ENCODE measurements at regions not wholly inside any gene's neighbourhood (a gene's known extent, or its start where the extent isn't known, plus 50 kb on each side); places are given as distances from the start of the nearest gene placed in this dataset.

DNA sequence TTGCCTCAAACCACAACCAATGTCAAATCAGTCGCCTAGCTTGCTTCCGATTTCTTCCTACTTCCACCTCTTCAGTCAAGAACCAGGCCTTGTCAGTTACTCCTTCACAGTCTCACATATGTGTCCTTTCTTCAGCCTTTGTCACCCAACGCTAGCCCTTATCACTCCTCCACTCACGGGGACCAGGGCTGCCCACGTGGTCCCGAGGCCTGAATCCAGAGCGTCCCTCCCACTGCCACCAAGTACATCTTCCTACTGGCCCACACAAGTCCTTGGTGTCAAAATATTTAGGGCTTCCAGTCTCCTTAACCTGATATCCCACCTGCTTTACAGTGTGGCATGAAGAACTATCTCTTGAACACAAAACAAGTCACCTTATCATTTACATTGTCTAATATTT, 119.1 kb upstream of the SPRED2 start:
- no peak for DNase-seq (ENCODE audit: low read depth in 4 of 6, low spot score in 6 of 6)
- no peaks in the 10 kb centered on the region for H3K27me3 ChIP-seq (ENCODE audit: control insufficient read depth, insufficient read depth, low read length)
- no peak overlapping the region for H3K27ac ChIP-seq (ENCODE audit: low read depth, low read length)
- H3K36me3 ChIP-seq (ENCODE audit: control insufficient read depth, insufficient read depth, low read length) = no peaks in the 10 kb centered on the region
- no peaks in the 10 kb centered on the region for H3K4me1 ChIP-seq (ENCODE audit: control insufficient read depth, insufficient read depth, low read length)
- no peak overlapping the region for H3K4me3 ChIP-seq (ENCODE audit: low read depth, low read length)
- 97% methylated on average over 7 of the region's 7 CpGs for WGBS (ENCODE audit: insufficient coverage)
- no peaks in the 10 kb centered on the region for H3K9me3 ChIP-seq (ENCODE audit: control insufficient read depth, insufficient read depth, low read length)

DNA sequence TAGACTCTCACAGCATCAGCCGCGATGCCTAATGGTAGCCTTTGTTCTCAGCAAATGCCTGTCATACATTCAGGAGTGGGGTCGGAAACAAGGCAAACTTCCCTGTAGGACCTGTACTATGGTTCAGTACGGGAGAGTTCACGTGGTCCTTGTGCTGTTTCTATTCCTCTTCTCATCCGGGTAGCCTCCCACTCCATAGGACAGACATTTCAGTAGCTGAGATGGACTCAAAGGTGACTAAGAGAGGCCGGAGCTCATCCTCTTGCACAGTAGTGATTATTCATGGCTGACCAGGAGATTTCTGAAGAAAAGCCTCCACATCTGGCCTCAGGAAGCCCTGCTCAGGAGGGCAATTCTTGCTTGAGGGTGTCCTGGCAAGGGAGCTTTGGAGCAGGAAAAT, 117.8 kb upstream of the SPRED2 start:
- no peaks in the 10 kb centered on the region for H3K4me1 ChIP-seq (ENCODE audit: control insufficient read depth, insufficient read depth, low read length)
- H3K36me3 ChIP-seq (ENCODE audit: control insufficient read depth, insufficient read depth, low read length) = no peaks in the 10 kb centered on the region
- no peaks in the 10 kb centered on the region for H3K9me3 ChIP-seq (ENCODE audit: control insufficient read depth, insufficient read depth, low read length)
- H3K27ac ChIP-seq (ENCODE audit: low read depth, low read length) = no peak overlapping the region
- H3K4me3 ChIP-seq (ENCODE audit: low read depth, low read length) = no peak overlapping the region
- no peak for DNase-seq (ENCODE audit: low read depth in 4 of 6, low spot score in 6 of 6)
- no peaks in the 10 kb centered on the region for H3K27me3 ChIP-seq (ENCODE audit: control insufficient read depth, insufficient read depth, low read length)
- 81% methylated on average over 6 of the region's 7 CpGs for WGBS (ENCODE audit: insufficient coverage)

DNA sequence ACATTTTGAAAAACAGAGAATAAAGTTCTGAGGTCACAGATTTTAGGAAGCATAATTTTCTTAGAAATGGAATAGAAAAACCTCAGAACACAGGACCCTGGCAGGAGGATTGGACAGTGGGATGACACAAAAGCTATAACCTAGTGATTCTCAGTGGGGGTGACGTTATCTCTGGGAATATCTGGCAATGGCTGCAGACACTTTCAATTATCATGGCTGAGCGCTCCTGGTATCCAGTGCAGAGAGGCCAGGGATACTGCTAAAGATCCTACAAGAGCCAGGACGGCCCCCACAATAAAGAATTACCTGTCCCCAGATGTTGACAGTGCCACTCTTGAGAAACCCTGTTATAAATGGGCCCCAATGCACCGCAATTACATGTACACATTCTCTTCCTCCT, 117.2 kb upstream of the SPRED2 start:
- no peaks in the 10 kb centered on the region for H3K27me3 ChIP-seq (ENCODE audit: control insufficient read depth, insufficient read depth, low read length)
- no peak overlapping the region for H3K27ac ChIP-seq (ENCODE audit: low read depth, low read length)
- DNase-seq (ENCODE audit: low read depth in 4 of 6, low spot score in 6 of 6) = no peak
- 84% methylated on average over 3 of the region's 4 CpGs for WGBS (ENCODE audit: insufficient coverage)
- no peaks in the 10 kb centered on the region for H3K4me1 ChIP-seq (ENCODE audit: control insufficient read depth, insufficient read depth, low read length)
- no peaks in the 10 kb centered on the region for H3K36me3 ChIP-seq (ENCODE audit: control insufficient read depth, insufficient read depth, low read length)
- H3K4me3 ChIP-seq (ENCODE audit: low read depth, low read length) = no peak overlapping the region
- no peaks in the 10 kb centered on the region for H3K9me3 ChIP-seq (ENCODE audit: control insufficient read depth, insufficient read depth, low read length)

DNA sequence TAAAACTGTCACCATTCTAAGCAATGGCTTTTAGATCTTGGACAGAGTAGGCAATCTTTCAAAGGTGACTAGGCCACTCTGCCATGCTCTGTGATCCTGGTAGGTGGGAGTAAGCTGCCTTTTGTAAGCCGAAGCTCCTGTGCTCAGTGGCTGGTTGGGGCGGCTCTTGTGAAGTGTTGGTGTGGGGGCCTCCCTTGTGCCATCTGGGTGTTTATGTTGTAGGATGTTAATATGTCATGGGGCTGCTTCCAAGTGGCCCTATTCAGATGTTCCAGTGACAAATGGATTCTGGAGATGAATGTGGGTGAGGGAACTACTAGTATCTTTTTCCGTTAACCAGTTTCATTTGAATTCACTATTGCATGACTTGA, 116.8 kb upstream of the SPRED2 start:
- no peaks in the 10 kb centered on the region for H3K4me1 ChIP-seq (ENCODE audit: control insufficient read depth, insufficient read depth, low read length)
- DNase-seq (ENCODE audit: low read depth in 4 of 6, low spot score in 6 of 6) = no peak
- H3K27me3 ChIP-seq (ENCODE audit: control insufficient read depth, insufficient read depth, low read length) = no peaks in the 10 kb centered on the region
- H3K9me3 ChIP-seq (ENCODE audit: control insufficient read depth, insufficient read depth, low read length) = no peaks in the 10 kb centered on the region
- no peaks in the 10 kb centered on the region for H3K36me3 ChIP-seq (ENCODE audit: control insufficient read depth, insufficient read depth, low read length)
- WGBS (ENCODE audit: insufficient coverage) = 85% methylated on average over 2 of the region's 3 CpGs
- no peak overlapping the region for H3K4me3 ChIP-seq (ENCODE audit: low read depth, low read length)
- H3K27ac ChIP-seq (ENCODE audit: low read depth, low read length) = no peak overlapping the region

DNA sequence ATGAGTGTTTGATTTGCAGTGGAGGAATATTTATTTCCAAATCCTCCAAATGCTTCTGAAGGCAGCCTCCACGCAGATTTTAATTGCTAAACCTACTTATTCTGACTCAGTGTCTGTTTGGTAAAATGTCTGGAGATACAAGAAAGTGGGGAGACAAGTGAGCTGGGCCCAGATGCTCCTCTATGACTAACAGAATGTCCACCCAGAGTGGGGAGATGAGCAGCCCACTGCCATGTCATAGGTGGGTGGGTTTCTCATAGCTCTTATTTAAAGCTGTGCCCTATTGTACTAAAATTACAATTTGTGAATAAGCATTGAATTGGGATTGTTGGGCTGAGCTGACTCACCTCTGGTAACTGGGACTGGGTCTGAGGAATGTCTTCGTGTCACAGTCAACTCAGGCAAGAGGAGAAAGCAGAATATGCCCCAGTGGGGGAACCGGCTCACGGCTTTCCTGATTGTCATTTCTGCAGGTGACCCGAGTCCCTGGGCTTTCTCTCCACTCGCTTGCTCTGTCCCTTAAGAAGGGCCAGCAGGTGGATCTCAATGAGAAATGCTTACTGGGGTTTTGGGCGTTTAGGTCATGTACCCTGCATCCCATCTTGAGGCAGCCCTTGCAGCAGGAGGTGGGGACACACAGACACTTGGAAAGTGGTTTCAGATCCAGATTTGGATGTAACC, 116.3 kb upstream of the SPRED2 start:
- H3K27me3 ChIP-seq (ENCODE audit: control insufficient read depth, insufficient read depth, low read length) = no peaks in the 10 kb centered on the region
- H3K4me3 ChIP-seq (ENCODE audit: low read depth, low read length) = no peak overlapping the region
- no peaks in the 10 kb centered on the region for H3K9me3 ChIP-seq (ENCODE audit: control insufficient read depth, insufficient read depth, low read length)
- no peak for DNase-seq (ENCODE audit: low read depth in 4 of 6, low spot score in 6 of 6)
- no peaks in the 10 kb centered on the region for H3K36me3 ChIP-seq (ENCODE audit: control insufficient read depth, insufficient read depth, low read length)
- 93% methylated on average over 6 of the region's 7 CpGs for WGBS (ENCODE audit: insufficient coverage)
- no peak overlapping the region for H3K27ac ChIP-seq (ENCODE audit: low read depth, low read length)
- H3K4me1 ChIP-seq (ENCODE audit: control insufficient read depth, insufficient read depth, low read length) = no peaks in the 10 kb centered on the region

DNA sequence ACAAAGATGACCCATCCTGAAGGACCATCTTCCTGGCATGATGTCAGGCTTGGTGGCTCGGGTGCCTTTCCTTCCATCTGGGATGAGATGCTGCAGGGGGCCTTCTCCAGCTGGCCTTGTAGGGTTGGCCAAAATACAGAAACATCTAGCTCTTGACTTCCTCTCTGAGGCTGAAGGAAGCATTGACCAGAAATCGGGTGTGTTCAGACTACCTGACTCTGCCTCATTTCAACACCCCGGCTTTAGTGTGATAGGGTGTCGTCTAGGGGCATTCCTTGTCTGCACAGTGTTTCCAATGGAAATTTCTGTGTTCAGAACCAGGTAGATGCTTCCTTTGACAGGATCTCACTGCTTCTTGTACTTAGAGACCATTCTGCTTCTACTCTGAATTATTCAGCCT, 115.7 kb upstream of the SPRED2 start:
- H3K27ac ChIP-seq (ENCODE audit: low read depth, low read length) = no peak overlapping the region
- 93% methylated on average over 4 of the region's 4 CpGs for WGBS (ENCODE audit: insufficient coverage)
- no peak for DNase-seq (ENCODE audit: low read depth in 4 of 6, low spot score in 6 of 6)

DNA sequence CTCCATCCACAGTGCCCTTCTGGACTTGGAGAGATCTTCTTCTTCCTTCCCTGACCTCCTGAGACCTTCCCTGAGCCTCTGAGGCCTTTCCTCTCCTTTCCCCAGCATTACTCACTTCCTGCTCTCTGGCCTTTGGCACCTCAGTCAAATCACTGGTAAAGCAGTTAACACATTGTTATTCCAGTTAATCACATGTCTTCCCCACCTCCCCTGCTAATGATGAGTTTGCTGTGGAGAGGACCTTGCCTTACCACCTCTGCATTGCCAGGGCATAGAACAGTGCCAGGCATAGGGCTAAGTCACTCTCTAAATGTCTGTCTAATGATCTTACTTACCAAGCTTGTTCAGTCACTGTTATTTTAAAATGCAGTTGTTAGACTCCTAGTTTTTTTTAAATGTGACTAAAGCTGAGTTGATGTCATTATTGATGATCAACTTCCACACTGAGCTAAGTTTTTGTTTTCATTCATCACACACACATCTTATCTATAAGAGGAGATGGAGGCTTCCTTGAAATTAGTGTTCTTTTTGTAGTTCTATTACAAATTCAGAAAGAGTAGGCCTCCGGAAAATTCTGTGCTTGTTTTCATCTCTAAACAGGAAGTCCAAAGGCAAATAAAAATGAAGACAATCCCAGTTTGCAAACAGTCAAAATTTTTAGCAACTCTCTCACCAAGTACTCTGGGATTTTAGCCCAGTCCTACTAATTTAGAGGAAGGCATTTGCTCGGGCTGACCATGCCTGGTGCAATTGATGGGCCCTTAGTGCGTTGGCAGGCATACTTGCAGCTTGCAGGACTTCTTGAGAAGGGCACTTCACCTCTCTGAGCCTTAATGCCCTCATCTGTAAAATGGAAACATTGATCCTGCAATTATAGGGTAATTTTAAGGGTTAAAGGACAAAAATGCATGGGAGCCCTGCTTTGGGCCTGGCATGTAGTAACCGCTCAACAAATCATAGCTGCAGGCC, 113.7 kb upstream of the SPRED2 start:
- 89% methylated on average over 3 of the region's 4 CpGs for WGBS (ENCODE audit: insufficient coverage)
- Histone ChIP-seq H3K9me3 (ENCODE audit: control insufficient read depth, insufficient read depth, low read length) (no peaks in the 10 kb centered on the region), H3K27me3 (ENCODE audit: control insufficient read depth, insufficient read depth, low read length) (no peaks in the 10 kb centered on the region), H3K27ac (ENCODE audit: low read depth, low read length) (no peak overlapping the region), H3K4me3 (ENCODE audit: low read depth, low read length) (no peak overlapping the region), H3K36me3 (ENCODE audit: control insufficient read depth, insufficient read depth, low read length) (no peaks in the 10 kb centered on the region), H3K4me1 (ENCODE audit: control insufficient read depth, insufficient read depth, low read length) (no peaks in the 10 kb centered on the region)
- DNase-seq (ENCODE audit: low read depth in 4 of 6, low spot score in 6 of 6) = no peak

More for the DNA sequence above, 115.7 kb upstream of the SPRED2 start:
- Histone ChIP-seq H3K4me3 (ENCODE audit: low read depth, low read length) (no peak overlapping the region), H3K4me1 (ENCODE audit: control insufficient read depth, insufficient read depth, low read length) (no peaks in the 10 kb centered on the region), H3K27me3 (ENCODE audit: control insufficient read depth, insufficient read depth, low read length) (no peaks in the 10 kb centered on the region), H3K9me3 (ENCODE audit: control insufficient read depth, insufficient read depth, low read length) (no peaks in the 10 kb centered on the region), H3K36me3 (ENCODE audit: control insufficient read depth, insufficient read depth, low read length) (no peaks in the 10 kb centered on the region)

DNA sequence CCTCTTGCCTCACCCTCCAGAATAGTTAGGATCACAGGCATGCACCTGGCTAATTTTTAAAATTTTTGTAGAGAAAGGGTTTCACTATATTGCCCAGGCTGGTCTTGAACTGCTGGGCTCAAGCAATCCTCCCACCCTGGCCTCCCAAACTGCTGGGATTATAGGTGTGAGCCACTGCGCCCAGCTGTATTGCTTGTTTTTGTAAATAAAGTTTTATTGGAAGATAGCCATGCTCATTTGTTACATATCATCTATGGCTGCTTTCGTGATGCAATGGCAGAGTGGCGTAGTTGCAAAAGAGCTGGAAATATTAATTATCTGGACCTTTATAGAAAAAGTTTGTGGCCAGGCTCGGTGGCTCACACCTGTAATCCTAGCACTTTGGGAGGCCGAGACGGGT, 109.4 kb upstream of the SPRED2 start:
- no peak for DNase-seq (ENCODE audit: low read depth in 4 of 6, low spot score in 6 of 6)
- no peak overlapping the region for H3K27ac ChIP-seq (ENCODE audit: low read depth, low read length)
- 95% methylated on average over 5 of the region's 6 CpGs for WGBS (ENCODE audit: insufficient coverage)

DNA sequence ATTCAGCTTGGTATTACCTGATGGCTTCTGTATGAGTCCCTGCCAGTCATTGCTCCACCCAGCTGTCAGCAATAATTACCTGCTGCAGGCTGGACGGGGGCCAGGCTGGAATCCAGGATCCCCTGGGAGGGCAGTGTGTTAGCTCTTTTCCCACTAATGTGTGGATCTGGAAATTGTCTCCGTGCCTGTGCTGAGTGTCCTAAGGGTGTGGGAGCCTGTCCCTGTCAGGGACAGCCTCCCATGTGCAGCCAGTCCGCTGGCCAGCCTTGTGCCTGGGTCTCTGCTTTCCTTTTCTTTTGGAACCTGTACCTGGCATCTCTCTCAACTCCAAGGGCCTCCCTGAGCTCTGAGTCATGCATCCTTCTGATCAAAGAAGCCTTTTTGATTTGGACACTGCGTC, 107.2 kb upstream of the SPRED2 start:
- no peak overlapping the region for H3K4me3 ChIP-seq (ENCODE audit: low read depth, low read length)
- H3K9me3 ChIP-seq (ENCODE audit: control insufficient read depth, insufficient read depth, low read length) = no peaks in the 10 kb centered on the region
- DNase-seq (ENCODE audit: low read depth in 4 of 6, low spot score in 6 of 6) = no peak
- H3K27ac ChIP-seq (ENCODE audit: low read depth, low read length) = no peak overlapping the region
- no peaks in the 10 kb centered on the region for H3K4me1 ChIP-seq (ENCODE audit: control insufficient read depth, insufficient read depth, low read length)
- no peaks in the 10 kb centered on the region for H3K36me3 ChIP-seq (ENCODE audit: control insufficient read depth, insufficient read depth, low read length)
- H3K27me3 ChIP-seq (ENCODE audit: control insufficient read depth, insufficient read depth, low read length) = no peaks in the 10 kb centered on the region
- 75% methylated on average over 3 of the region's 4 CpGs for WGBS (ENCODE audit: insufficient coverage)

More for the DNA sequence above, 109.4 kb upstream of the SPRED2 start:
- H3K9me3 ChIP-seq (ENCODE audit: control insufficient read depth, insufficient read depth, low read length) = no peaks in the 10 kb centered on the region
- no peaks in the 10 kb centered on the region for H3K36me3 ChIP-seq (ENCODE audit: control insufficient read depth, insufficient read depth, low read length)
- no peak overlapping the region for H3K4me3 ChIP-seq (ENCODE audit: low read depth, low read length)
- no peaks in the 10 kb centered on the region for H3K27me3 ChIP-seq (ENCODE audit: control insufficient read depth, insufficient read depth, low read length)
- no peaks in the 10 kb centered on the region for H3K4me1 ChIP-seq (ENCODE audit: control insufficient read depth, insufficient read depth, low read length)
